ENCODE measurements at regions not wholly inside any gene's neighbourhood (a gene's known extent, or its start where the extent isn't known, plus 50 kb on each side); places are given as distances from the start of the nearest gene placed in this dataset.

- TF ChIP-seq GATA3 (IDR thresholded peaks at IDR 0.05; ENCODE audit: low read depth, low read length): no peak
- TF ChIP-seq GATA2 (IDR thresholded peaks at IDR 0.05; ENCODE audit: low read depth, low read length): no peak
These were observed 160.8 kb upstream of the BMP2 start for GRCh38 chr20:6606651-6607050.

Data from SH-SY5Y (cell line).